ENCODE measurements at regions not wholly inside any gene's neighbourhood (a gene's known extent, or its start where the extent isn't known, plus 50 kb on each side); places are given as distances from the start of the nearest gene placed in this dataset.

DNA sequence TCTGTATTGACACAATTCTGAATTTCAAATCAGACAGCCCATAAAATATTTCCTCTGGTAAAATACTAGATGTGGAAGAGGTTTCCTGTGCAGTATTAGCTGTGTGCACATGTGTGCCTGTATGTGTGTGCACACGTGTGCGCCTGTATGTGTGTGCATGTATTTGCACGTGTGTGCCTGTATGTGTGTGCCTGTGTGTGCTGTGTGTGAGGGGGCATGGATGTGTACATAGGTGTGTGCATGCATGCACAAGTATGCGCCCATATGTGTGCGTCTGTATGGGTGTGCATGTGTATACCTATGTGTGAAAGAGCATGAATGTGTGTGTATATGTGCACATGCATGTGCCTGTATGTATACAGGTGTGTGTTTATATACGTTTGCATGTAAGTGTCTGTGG, 191.4 kb downstream of the KLF6 start:
- TF ChIP-seq, protein P1, sequence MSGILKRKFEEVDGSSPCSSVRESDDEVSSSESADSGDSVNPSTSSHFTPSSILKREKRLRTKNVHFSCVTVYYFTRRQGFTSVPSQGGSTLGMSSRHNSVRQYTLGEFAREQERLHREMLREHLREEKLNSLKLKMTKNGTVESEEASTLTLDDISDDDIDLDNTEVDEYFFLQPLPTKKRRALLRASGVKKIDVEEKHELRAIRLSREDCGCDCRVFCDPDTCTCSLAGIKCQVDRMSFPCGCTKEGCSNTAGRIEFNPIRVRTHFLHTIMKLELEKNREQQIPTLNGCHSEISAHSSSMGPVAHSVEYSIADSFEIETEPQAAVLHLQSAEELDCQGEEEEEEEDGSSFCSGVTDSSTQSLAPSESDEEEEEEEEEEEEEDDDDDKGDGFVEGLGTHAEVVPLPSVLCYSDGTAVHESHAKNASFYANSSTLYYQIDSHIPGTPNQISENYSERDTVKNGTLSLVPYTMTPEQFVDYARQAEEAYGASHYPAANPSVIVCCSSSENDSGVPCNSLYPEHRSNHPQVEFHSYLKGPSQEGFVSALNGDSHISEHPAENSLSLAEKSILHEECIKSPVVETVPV (CRISPR knock-in tag; IDR thresholded peaks at IDR 0.05): no peak
- TF ChIP-seq ZFP30 (CRISPR knock-in tag; IDR thresholded peaks at IDR 0.05) (no peak), ISL1 (CRISPR knock-in tag; IDR thresholded peaks at IDR 0.05) (no peak)
- no peak for ATAC-seq

DNA sequence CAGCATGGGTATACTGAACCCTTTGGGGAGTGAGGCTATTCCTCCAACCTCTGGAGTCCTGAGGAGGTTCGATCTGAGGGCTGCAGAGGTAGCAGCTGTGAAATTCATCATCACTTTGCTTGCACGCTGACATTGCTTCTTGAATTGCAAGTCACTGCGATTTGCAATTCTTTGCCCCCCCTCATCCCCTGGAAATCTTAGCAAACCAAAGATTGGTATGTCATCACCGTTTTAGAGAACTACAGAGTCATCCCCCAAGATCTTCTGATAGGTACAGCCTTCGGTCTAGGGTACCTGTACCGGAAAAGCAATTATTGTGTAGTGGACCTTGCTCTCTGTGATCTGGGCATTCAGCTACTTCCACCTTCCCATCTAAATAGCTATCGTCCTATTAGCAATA, 192.6 kb downstream of the KLF6 start:
- ATAC-seq: no peak
- TF ChIP-seq, protein P2, sequence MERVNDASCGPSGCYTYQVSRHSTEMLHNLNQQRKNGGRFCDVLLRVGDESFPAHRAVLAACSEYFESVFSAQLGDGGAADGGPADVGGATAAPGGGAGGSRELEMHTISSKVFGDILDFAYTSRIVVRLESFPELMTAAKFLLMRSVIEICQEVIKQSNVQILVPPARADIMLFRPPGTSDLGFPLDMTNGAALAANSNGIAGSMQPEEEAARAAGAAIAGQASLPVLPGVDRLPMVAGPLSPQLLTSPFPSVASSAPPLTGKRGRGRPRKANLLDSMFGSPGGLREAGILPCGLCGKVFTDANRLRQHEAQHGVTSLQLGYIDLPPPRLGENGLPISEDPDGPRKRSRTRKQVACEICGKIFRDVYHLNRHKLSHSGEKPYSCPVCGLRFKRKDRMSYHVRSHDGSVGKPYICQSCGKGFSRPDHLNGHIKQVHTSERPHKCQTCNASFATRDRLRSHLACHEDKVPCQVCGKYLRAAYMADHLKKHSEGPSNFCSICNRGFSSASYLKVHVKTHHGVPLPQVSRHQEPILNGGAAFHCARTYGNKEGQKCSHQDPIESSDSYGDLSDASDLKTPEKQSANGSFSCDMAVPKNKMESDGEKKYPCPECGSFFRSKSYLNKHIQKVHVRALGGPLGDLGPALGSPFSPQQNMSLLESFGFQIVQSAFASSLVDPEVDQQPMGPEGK (CRISPR knock-in tag; IDR thresholded peaks at IDR 0.05; ENCODE audit: borderline replicate concordance): no peak
- TF ChIP-seq ZFP3 (CRISPR knock-in tag; IDR thresholded peaks at IDR 0.05) (no peak), ZNF70 (CRISPR knock-in tag; IDR thresholded peaks at IDR 0.05) (no peak), BACH2 (CRISPR knock-in tag; IDR thresholded peaks at IDR 0.05; ENCODE audit: borderline replicate concordance) (no peak), ZC3H10 (CRISPR knock-in tag; IDR thresholded peaks at IDR 0.05) (no peak), ARNTL (CRISPR knock-in tag; IDR thresholded peaks at IDR 0.05; ENCODE audit: borderline replicate concordance, low read depth) (no peak), ESRRG (CRISPR knock-in tag; IDR thresholded peaks at IDR 0.05) (no peak), ZNF565 (CRISPR knock-in tag; conservative IDR thresholded peaks at IDR 0.05; ENCODE audit: low read depth) (no peak), OSR1 (CRISPR knock-in tag; IDR thresholded peaks at IDR 0.05) (no peak), RARB (CRISPR knock-in tag; IDR thresholded peaks at IDR 0.05) (no peak), GLIS3 (CRISPR knock-in tag; IDR thresholded peaks at IDR 0.05) (no peak), ZNF8 (CRISPR knock-in tag; IDR thresholded peaks at IDR 0.05) (no peak)
- TF ChIP-seq, protein P3, sequence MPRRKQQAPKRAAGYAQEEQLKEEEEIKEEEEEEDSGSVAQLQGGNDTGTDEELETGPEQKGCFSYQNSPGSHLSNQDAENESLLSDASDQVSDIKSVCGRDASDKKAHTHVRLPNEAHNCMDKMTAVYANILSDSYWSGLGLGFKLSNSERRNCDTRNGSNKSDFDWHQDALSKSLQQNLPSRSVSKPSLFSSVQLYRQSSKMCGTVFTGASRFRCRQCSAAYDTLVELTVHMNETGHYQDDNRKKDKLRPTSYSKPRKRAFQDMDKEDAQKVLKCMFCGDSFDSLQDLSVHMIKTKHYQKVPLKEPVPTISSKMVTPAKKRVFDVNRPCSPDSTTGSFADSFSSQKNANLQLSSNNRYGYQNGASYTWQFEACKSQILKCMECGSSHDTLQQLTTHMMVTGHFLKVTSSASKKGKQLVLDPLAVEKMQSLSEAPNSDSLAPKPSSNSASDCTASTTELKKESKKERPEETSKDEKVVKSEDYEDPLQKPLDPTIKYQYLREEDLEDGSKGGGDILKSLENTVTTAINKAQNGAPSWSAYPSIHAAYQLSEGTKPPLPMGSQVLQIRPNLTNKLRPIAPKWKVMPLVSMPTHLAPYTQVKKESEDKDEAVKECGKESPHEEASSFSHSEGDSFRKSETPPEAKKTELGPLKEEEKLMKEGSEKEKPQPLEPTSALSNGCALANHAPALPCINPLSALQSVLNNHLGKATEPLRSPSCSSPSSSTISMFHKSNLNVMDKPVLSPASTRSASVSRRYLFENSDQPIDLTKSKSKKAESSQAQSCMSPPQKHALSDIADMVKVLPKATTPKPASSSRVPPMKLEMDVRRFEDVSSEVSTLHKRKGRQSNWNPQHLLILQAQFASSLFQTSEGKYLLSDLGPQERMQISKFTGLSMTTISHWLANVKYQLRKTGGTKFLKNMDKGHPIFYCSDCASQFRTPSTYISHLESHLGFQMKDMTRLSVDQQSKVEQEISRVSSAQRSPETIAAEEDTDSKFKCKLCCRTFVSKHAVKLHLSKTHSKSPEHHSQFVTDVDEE (CRISPR knock-in tag; IDR thresholded peaks at IDR 0.05): no peak
- TF ChIP-seq, protein P4, sequence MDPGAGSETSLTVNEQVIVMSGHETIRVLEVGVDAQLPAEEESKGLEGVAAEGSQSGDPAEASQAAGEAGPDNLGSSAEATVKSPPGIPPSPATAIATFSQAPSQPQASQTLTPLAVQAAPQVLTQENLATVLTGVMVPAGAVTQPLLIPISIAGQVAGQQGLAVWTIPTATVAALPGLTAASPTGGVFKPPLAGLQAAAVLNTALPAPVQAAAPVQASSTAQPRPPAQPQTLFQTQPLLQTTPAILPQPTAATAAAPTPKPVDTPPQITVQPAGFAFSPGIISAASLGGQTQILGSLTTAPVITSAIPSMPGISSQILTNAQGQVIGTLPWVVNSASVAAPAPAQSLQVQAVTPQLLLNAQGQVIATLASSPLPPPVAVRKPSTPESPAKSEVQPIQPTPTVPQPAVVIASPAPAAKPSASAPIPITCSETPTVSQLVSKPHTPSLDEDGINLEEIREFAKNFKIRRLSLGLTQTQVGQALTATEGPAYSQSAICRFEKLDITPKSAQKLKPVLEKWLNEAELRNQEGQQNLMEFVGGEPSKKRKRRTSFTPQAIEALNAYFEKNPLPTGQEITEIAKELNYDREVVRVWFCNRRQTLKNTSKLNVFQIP (CRISPR knock-in tag; IDR thresholded peaks at IDR 0.05; ENCODE audit: borderline replicate concordance, low read depth): no peak

DNA sequence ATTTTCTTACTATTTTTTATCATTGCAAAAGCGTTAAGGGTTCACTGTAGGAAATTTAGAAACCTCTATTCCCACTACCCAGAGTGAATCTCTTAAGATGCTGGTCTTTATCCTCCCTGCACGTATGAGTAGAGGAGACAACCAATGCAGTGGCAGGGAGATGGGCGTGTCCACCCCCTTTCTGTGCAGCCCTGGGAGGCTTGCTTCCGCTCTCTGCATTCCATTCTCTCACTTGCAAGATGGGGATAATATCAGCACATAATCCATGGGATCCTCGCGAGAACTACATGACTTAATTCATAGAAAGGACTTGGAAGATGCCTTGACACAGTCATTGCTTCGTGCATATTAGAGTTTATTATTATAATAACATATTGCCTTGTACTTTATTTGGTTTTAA, 196.2 kb downstream of the KLF6 start:
- no peak for ATAC-seq
- TF ChIP-seq ZNF565 (CRISPR knock-in tag; conservative IDR thresholded peaks at IDR 0.05; ENCODE audit: low read depth) (no peak), SNAI2 (CRISPR knock-in tag; IDR thresholded peaks at IDR 0.05) (no peak)

DNA sequence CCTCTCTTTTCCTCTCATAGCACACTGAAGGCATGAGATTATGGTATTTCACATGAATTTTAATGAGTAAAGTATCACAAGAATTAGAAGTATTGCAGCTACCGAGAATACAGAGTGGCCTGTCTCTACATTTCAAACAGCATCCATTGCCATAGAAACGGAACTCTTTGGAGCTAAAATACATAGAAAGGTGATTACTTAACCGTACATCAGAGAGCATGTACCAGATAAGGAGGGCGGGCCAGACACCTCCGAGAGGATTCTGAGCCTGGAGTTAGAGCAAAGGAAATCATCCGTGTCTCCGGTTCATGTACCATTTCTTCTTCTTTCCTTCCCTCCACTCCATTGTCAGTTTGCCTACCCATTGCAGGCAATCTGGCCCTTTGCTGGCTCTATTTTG, 196.7 kb downstream of the KLF6 start:
- ATAC-seq: no peak
- TF ChIP-seq CSDC2 (CRISPR knock-in tag; IDR thresholded peaks at IDR 0.05): no peak
- TF ChIP-seq ZFP3 (CRISPR knock-in tag; IDR thresholded peaks at IDR 0.05): no peak
- TF ChIP-seq, protein P3 (CRISPR knock-in tag; IDR thresholded peaks at IDR 0.05): no peak
- TF ChIP-seq ZNF70 (CRISPR knock-in tag; IDR thresholded peaks at IDR 0.05): no peak
- TF ChIP-seq ZC3H10 (CRISPR knock-in tag; IDR thresholded peaks at IDR 0.05): no peak
- TF ChIP-seq ZNF565 (CRISPR knock-in tag; conservative IDR thresholded peaks at IDR 0.05; ENCODE audit: low read depth): no peak
- no peak for TF ChIP-seq ESRRG (CRISPR knock-in tag; IDR thresholded peaks at IDR 0.05)
- TF ChIP-seq, protein P1 (CRISPR knock-in tag; IDR thresholded peaks at IDR 0.05): no peak
- TF ChIP-seq ISL1 (CRISPR knock-in tag; IDR thresholded peaks at IDR 0.05): no peak
- no peak for TF ChIP-seq TOX (CRISPR knock-in tag; IDR thresholded peaks at IDR 0.05; ENCODE audit: borderline replicate concordance)
- no peak for TF ChIP-seq BACH2 (CRISPR knock-in tag; IDR thresholded peaks at IDR 0.05; ENCODE audit: borderline replicate concordance)
- no peak for TF ChIP-seq ZFP30 (CRISPR knock-in tag; IDR thresholded peaks at IDR 0.05)
- TF ChIP-seq ZNF8 (CRISPR knock-in tag; IDR thresholded peaks at IDR 0.05): no peak
